GM23338 (cell line): ENCODE measurements at regions not wholly inside any gene's neighbourhood (a gene's known extent, or its start where the extent isn't known, plus 50 kb on each side); places are given as distances from the start of the nearest gene placed in this dataset.

Experiments
- CTCF ChIP-seq, 2 experiments: fragments of 200-600 bp in 1 of 2; sonication (generic) in 1 of 2; conservative IDR thresholded peaks; 2 replicates each; pipeline versions ENCODE4 v1.5.1 to v1.6.1; 2016 to 2017; ENCODE audit warnings: antibody characterized with exemption in 2 of 2, low read depth in 2 of 2, mild to moderate bottlenecking in 2 of 2, moderate library complexity in 1 of 2
- EZH2 ChIP-seq: fragments of 200-600 bp; sonication (generic); IDR thresholded peaks from one replicate; pipeline ENCODE4 v1.8.0; 2017; ENCODE audit warnings: antibody characterized with exemption, mild to moderate bottlenecking, low read depth; ENCODE audit not compliant: unreplicated experiment
- EZH2phosphoT487 ChIP-seq: fragments of 200-600 bp; sonication (generic); IDR thresholded peaks from one replicate; pipeline ENCODE4 v1.8.1; 2018; ENCODE audit warnings: antibody characterized with exemption; ENCODE audit not compliant: unreplicated experiment
- JUNB ChIP-seq: IDR thresholded peaks from one replicate; pipeline ENCODE4 v1.6.1; 2016; ENCODE audit warnings: antibody characterized with exemption; ENCODE audit not compliant: unreplicated experiment
- NANOG ChIP-seq: IDR thresholded peaks from 2 replicates; pipeline ENCODE4 v1.6.1; 2016; ENCODE audit warnings: antibody characterized with exemption, borderline replicate concordance
- POLR2AphosphoS5 ChIP-seq: IDR thresholded peaks from 2 replicates; pipeline ENCODE4 v1.6.1; 2016; ENCODE audit warnings: antibody characterized with exemption, low read depth
- REST ChIP-seq: IDR thresholded peaks from one replicate; pipeline ENCODE4 v1.6.1; 2018; ENCODE audit warnings: antibody characterized with exemption; ENCODE audit not compliant: unreplicated experiment
- ZNF331 ChIP-seq: fragments of 250-450 bp; sonication (Bioruptor Pico); IDR thresholded peaks from 2 replicates; pipeline ENCODE4 v1.5.0; 2020; ENCODE audit warnings: low read depth, mild to moderate bottlenecking, moderate library complexity

GRCh38 chr5:71957292-71957898 is 149.9 kb upstream of the MAP1B start:
- TF ChIP-seq CTCF (conservative IDR thresholded peaks at IDR 0.05; ENCODE audit: low read depth in 2 of 2) (no peak), POLR2AphosphoS5 (no peak), EZH2phosphoT487 (no peak), EZH2 (no peak), ZNF331 (CRISPR knock-in tag) (no peak), REST (no peak), JUNB (no peak), NANOG (no peak)
